H9 (cell line): ENCODE measurements at regions not wholly inside any gene's neighbourhood (a gene's known extent, or its start where the extent isn't known, plus 50 kb on each side); places are given as distances from the start of the nearest gene placed in this dataset.

Source experiments
- DNase-seq: peaks from one replicate; pipeline ENCODE4 v3.0.0-alpha.2; 2017
- H2AFZ ChIP-seq: one replicate; pipeline ENCODE4 v1.6.1; 2013; ENCODE audit warnings: mild to moderate bottlenecking, low read length, control low read depth, moderate library complexity
- H2AK5ac ChIP-seq: 2 replicates; pipeline ENCODE4 v1.6.1; 2013; ENCODE audit warnings: low read length, control low read depth, mixed read lengths; ENCODE audit not compliant: insufficient read length
- H2BK120ac ChIP-seq: one replicate; pipeline ENCODE4 v1.6.1; 2013; ENCODE audit warnings: low read depth, mild to moderate bottlenecking, low read length, control low read depth, inconsistent platforms; ENCODE audit not compliant: poor library complexity, severe bottlenecking
- H2BK12ac ChIP-seq: 2 replicates; pipeline ENCODE4 v1.6.1; 2013; ENCODE audit warnings: low read length, control low read depth, mixed read lengths, low read depth; ENCODE audit not compliant: insufficient read length
- H2BK15ac ChIP-seq: 2 replicates; pipeline ENCODE4 v1.6.1; 2013; ENCODE audit warnings: low read depth, low read length, control low read depth
- H2BK20ac ChIP-seq: one replicate; pipeline ENCODE4 v1.6.1; 2013; ENCODE audit warnings: low read depth, mild to moderate bottlenecking, low read length, control low read depth, inconsistent platforms; ENCODE audit not compliant: poor library complexity, severe bottlenecking
- H2BK5ac ChIP-seq: 2 replicates; pipeline ENCODE4 v1.6.1; 2013; ENCODE audit warnings: low read length, control low read depth, mixed read lengths; ENCODE audit not compliant: insufficient read length
- H3K14ac ChIP-seq: 2 replicates; pipeline ENCODE4 v1.6.1; 2013; ENCODE audit warnings: low read length, control low read depth; ENCODE audit not compliant: insufficient read depth
- H3K18ac ChIP-seq: 2 replicates; pipeline ENCODE4 v1.6.1; 2013; ENCODE audit warnings: low read depth, mild to moderate bottlenecking, mixed read lengths, low read length, control low read depth; ENCODE audit not compliant: insufficient read length
- H3K23ac ChIP-seq: 2 replicates; pipeline ENCODE4 v1.6.1; 2013; ENCODE audit warnings: low read length, control low read depth, mixed read lengths, low read depth; ENCODE audit not compliant: insufficient read length
- H3K23me2 ChIP-seq: 2 replicates; pipeline ENCODE4 v1.6.1; 2013; ENCODE audit warnings: low read depth, mild to moderate bottlenecking, mixed read lengths, low read length, control low read depth; ENCODE audit not compliant: insufficient read length, poor library complexity, severe bottlenecking
- H3K27ac ChIP-seq: 2 replicates; pipeline ENCODE4 v1.5.1; 2013; ENCODE audit warnings: low read length, control low read depth, mixed read lengths, low read depth; ENCODE audit not compliant: insufficient read length
- H3K27me3 ChIP-seq: 2 replicates; pipeline ENCODE4 v1.6.1; 2013; ENCODE audit warnings: low read length, control low read depth, inconsistent platforms; ENCODE audit not compliant: insufficient read depth
- H3K4ac ChIP-seq: 2 replicates; pipeline ENCODE4 v1.6.1; 2013; ENCODE audit warnings: low read depth, mild to moderate bottlenecking, control low read depth, inconsistent platforms, low read length, moderate library complexity
- H3K4me1 ChIP-seq: 2 replicates; pipeline ENCODE4 v1.6.1; 2013; ENCODE audit warnings: low read length, control low read depth, inconsistent platforms; ENCODE audit not compliant: insufficient read depth
- H3K4me2 ChIP-seq: 2 replicates; pipeline ENCODE4 v1.6.1; 2013; ENCODE audit warnings: low read length, control low read depth, mixed read lengths; ENCODE audit not compliant: insufficient read length, insufficient read depth
- H3K56ac ChIP-seq: 2 replicates; pipeline ENCODE4 v1.6.1; 2013; ENCODE audit warnings: low read depth, mild to moderate bottlenecking, mixed read lengths, low read length, control low read depth; ENCODE audit not compliant: insufficient read length
- H3K79me1 ChIP-seq: 2 replicates; pipeline ENCODE4 v1.6.1; 2013; ENCODE audit warnings: low read depth, mild to moderate bottlenecking, moderate library complexity, low read length, control low read depth, inconsistent platforms; ENCODE audit not compliant: insufficient read depth, poor library complexity, severe bottlenecking
- H3K79me2 ChIP-seq: 2 replicates; pipeline ENCODE4 v1.6.1; 2013; ENCODE audit warnings: low read length, control low read depth, inconsistent platforms; ENCODE audit not compliant: insufficient read depth
- H3K9ac ChIP-seq: 2 replicates; pipeline ENCODE4 v1.6.1; 2013; ENCODE audit warnings: low read length, control low read depth, mixed read lengths; ENCODE audit not compliant: insufficient read length; ENCODE audit errors: extremely low read depth
- H3K9me3 ChIP-seq: one replicate; pipeline ENCODE4 v1.6.1; 2013; ENCODE audit warnings: low read depth, low read length, inconsistent platforms; ENCODE audit not compliant: control insufficient read depth
- H3T11ph ChIP-seq: one replicate; pipeline ENCODE4 v1.6.1; 2013; ENCODE audit warnings: mild to moderate bottlenecking, low read length, control low read depth, inconsistent platforms
- H4K20me1 ChIP-seq: one replicate; pipeline ENCODE4 v1.6.1; 2013; ENCODE audit not compliant: control insufficient read depth, insufficient read length, insufficient read depth
- H4K5ac ChIP-seq: 2 replicates; pipeline ENCODE4 v1.6.1; 2013; ENCODE audit warnings: low read depth, mild to moderate bottlenecking, mixed read lengths, low read length, control low read depth; ENCODE audit not compliant: insufficient read length
- H4K8ac ChIP-seq: replicated peaks from 2 replicates; pipeline ENCODE4 v1.6.1; 2013; ENCODE audit warnings: low read length, control low read depth, mixed read lengths, low read depth; ENCODE audit not compliant: insufficient read length
- H4K91ac ChIP-seq: 2 replicates; pipeline ENCODE4 v1.6.1; 2013; ENCODE audit warnings: low read depth, mild to moderate bottlenecking, moderate library complexity, mixed read lengths, low read length, control low read depth; ENCODE audit not compliant: insufficient read length
- H3K27ac Mint-ChIP-seq, 3 experiments: 2 replicates in 2 of 3; 3 replicates in 1 of 3; pipeline ENCODE4 v1.8.0; 2020 to 2021; ENCODE audit warnings: mixed read lengths in 3 of 3, mild to moderate bottlenecking in 1 of 3, moderate library complexity in 1 of 3
- H3K27me3 Mint-ChIP-seq: 2 replicates; pipeline ENCODE4 v1.8.0; 2021; ENCODE audit warnings: low read depth, mild to moderate bottlenecking, moderate library complexity, mixed read lengths
- H3K36me3 Mint-ChIP-seq, 3 experiments: 2 replicates in 2 of 3; 3 replicates in 1 of 3; pipeline ENCODE4 v1.8.0; 2020 to 2021; ENCODE audit warnings: low read depth in 3 of 3, mixed read lengths in 3 of 3; ENCODE audit not compliant: insufficient read depth in 1 of 3
- H3K4me1 Mint-ChIP-seq, 2 experiments: 2 replicates each; pipeline ENCODE4 v1.8.0; 2020; ENCODE audit warnings: mixed read lengths in 2 of 2
- H3K4me3 Mint-ChIP-seq, 2 experiments: 2 replicates in 1 of 2; 3 replicates in 1 of 2; pipeline ENCODE4 v1.8.0; 2020 to 2021; ENCODE audit warnings: mild to moderate bottlenecking in 2 of 2, mixed read lengths in 2 of 2, moderate library complexity in 1 of 2
- H3K9me3 Mint-ChIP-seq, 2 experiments: 2 replicates in 1 of 2; 3 replicates in 1 of 2; pipeline ENCODE4 v1.8.0; 2020; ENCODE audit warnings: mild to moderate bottlenecking in 2 of 2, mixed read lengths in 2 of 2, moderate library complexity in 1 of 2
- CTCF ChIP-seq: fragments of 200-600 bp; sonication (generic); conservative IDR thresholded peaks from 3 replicates; pipeline ENCODE4 v1.8.0; 2021; ENCODE audit warnings: antibody characterized with exemption, mild to moderate bottlenecking
- WGBS: extraction: QIAGEN DNeasy Blood & Tissue Kit; methylation state at CpG from one replicate; pipeline ENCODE4 v1.1.7; 2013; ENCODE audit warnings: missing lambda C conversion rate, low lambda C conversion rate, mixed read lengths; ENCODE audit not compliant: insufficient read length; ENCODE audit errors: extremely low coverage; 5-methylcytosine and 5-hydroxymethylcytosine counted together

DNA sequence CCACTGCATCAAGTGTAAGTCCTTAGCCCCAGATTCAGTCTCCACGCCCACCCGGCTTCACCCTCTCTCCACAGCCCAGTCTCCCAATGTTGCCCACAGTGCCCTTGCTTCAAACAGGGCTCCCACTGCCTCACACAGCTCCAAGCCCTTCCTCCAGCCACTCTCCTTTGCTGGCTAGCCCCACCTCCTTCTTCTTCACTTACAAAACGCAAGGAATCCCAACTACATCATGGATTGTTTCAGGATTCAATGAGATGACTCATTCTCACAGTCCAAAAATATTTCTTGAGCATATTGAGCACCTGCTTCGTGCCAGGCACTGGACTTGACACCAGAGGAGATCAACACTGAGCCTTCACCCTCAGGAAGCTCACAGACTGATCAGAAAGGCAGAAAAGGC, 533.5 kb downstream of the BUD13 start:
- no peak overlapping the region for H2BK5ac ChIP-seq
- H3K18ac ChIP-seq = no peak overlapping the region
- no CpG with 5 or more reads among the region's 4 CpGs for WGBS

More for the DNA sequence above, 533.5 kb downstream of the BUD13 start:
- no peaks in the 10 kb centered on the region for H3K23me2 ChIP-seq
- H4K5ac ChIP-seq = no peak overlapping the region
- H3K9ac ChIP-seq = no peak overlapping the region
- Mint-ChIP-seq H3K9me3 (no peaks in the 10 kb centered on the region), H3K27me3 (peaks cover 7% of the 10 kb centered on the region), H3K36me3 (no peaks in the 10 kb centered on the region), H3K4me3 (no peak overlapping the region), H3K27ac (peak overlapping the region in 1 of 3 experiments; percentile 90; a peak in 2 of 7 replicates), H3K4me1 (peaks cover 13 to 16% of the 10 kb centered on the region in 2 experiments)
- H2BK12ac ChIP-seq = no peak overlapping the region
- no peaks in the 10 kb centered on the region for H3K79me2 ChIP-seq
- no peak overlapping the region for H3T11ph ChIP-seq
- no peaks in the 10 kb centered on the region for H3K9me3 ChIP-seq
- no peak overlapping the region for H3K27ac ChIP-seq
- H2AK5ac ChIP-seq = no peak overlapping the region
- no peaks in the 10 kb centered on the region for H4K20me1 ChIP-seq
- H3K56ac ChIP-seq = no peak overlapping the region
- no peaks in the 10 kb centered on the region for H3K27me3 ChIP-seq
- no peak overlapping the region for H4K91ac ChIP-seq
- no peak overlapping the region for H3K4ac ChIP-seq
- no peak overlapping the region for H3K23ac ChIP-seq
- DNase-seq = no peak
- no peak overlapping the region for H3K4me2 ChIP-seq
- H3K4me1 ChIP-seq = no peaks in the 10 kb centered on the region; the same call in 1 of the 2 replicates
- H2BK20ac ChIP-seq = no peak overlapping the region
- H2BK15ac ChIP-seq = no peak overlapping the region
- no peak overlapping the region for H3K14ac ChIP-seq
- no peak overlapping the region for H4K8ac ChIP-seq
- no peak overlapping the region for H2BK120ac ChIP-seq
- TF ChIP-seq CTCF = no peak
- no peaks in the 10 kb centered on the region for H3K79me1 ChIP-seq
- H2AFZ ChIP-seq = no peak overlapping the region
